ENCODE measurements at regions not wholly inside any gene's neighbourhood (a gene's known extent, or its start where the extent isn't known, plus 50 kb on each side); places are given as distances from the start of the nearest gene placed in this dataset.

GRCh38 chr12:11446372-11446771, 51.0 kb upstream of the PRB2 start:
- H3K27ac ChIP-seq, result no peak overlapping the region

GRCh38 chr12:11457996-11458645, 62.8 kb upstream of the PRB2 start:
- ATAC-seq (no peak), DNase-seq (no peak)
- TF ChIP-seq CTCF (IDR thresholded peaks at IDR 0.05), result no peak
- Histone ChIP-seq H3K27ac (no peak overlapping the region), H3K36me3 (no peaks in the 10 kb centered on the region), H3K27me3 (no peaks in the 10 kb centered on the region), H3K4me1 (no peaks in the 10 kb centered on the region), H3K4me3 (no peak overlapping the region), H3K9me3 (no peaks in the 10 kb centered on the region)
- intact Hi-C loops (cut with DNase I), result no loop called here

More at GRCh38 chr12:11446372-11446771, 51.0 kb upstream of the PRB2 start:
- ATAC-seq (no peak), DNase-seq (no peak)
- no peak for TF ChIP-seq CTCF (IDR thresholded peaks at IDR 0.05)
- Histone ChIP-seq H3K27me3 (no peaks in the 10 kb centered on the region), H3K36me3 (no peaks in the 10 kb centered on the region), H3K4me1 (no peaks in the 10 kb centered on the region), H3K4me3 (no peak overlapping the region), H3K9me3 (no peaks in the 10 kb centered on the region)
- intact Hi-C loops (cut with DNase I), result no loop called here

GRCh38 chr12:11460343-11461023, 65.1 kb upstream of the PRB2 start:
- H3K36me3 ChIP-seq, result no peaks in the 10 kb centered on the region
- ATAC-seq, result no peak
- no peak overlapping the region for H3K27ac ChIP-seq
- no peak for TF ChIP-seq CTCF (IDR thresholded peaks at IDR 0.05)
- no peak for DNase-seq
- H3K27me3 ChIP-seq, result no peaks in the 10 kb centered on the region
- H3K4me1 ChIP-seq, result no peaks in the 10 kb centered on the region
- H3K9me3 ChIP-seq, result no peaks in the 10 kb centered on the region
- no peak overlapping the region for H3K4me3 ChIP-seq
- intact Hi-C loops (cut with DNase I), result no loop called here

GRCh38 chr12:11461433-11461832, 66.1 kb upstream of the PRB2 start:
- no peak for DNase-seq
- intact Hi-C loops (cut with DNase I), result no loop called here
- H3K4me1 ChIP-seq, result no peaks in the 10 kb centered on the region

GRCh38 chr12:11477110-11477509, 81.7 kb upstream of the PRB2 start:
- Histone ChIP-seq H3K4me3 (no peak overlapping the region), H3K27ac (no peak overlapping the region), H3K4me1 (no peaks in the 10 kb centered on the region), H3K9me3 (no peaks in the 10 kb centered on the region), H3K36me3 (no peaks in the 10 kb centered on the region), H3K27me3 (no peaks in the 10 kb centered on the region)
- intact Hi-C loops (cut with DNase I), result no loop called here
- no peak for TF ChIP-seq CTCF (IDR thresholded peaks at IDR 0.05)
- DNase-seq, result no peak
- no peak for ATAC-seq

More at GRCh38 chr12:11461433-11461832, 66.1 kb upstream of the PRB2 start:
- no peaks in the 10 kb centered on the region for H3K9me3 ChIP-seq
- ATAC-seq, result no peak
- no peak for TF ChIP-seq CTCF (IDR thresholded peaks at IDR 0.05)
- H3K27me3 ChIP-seq, result no peaks in the 10 kb centered on the region
- H3K27ac ChIP-seq, result no peak overlapping the region
- no peak overlapping the region for H3K4me3 ChIP-seq
- no peaks in the 10 kb centered on the region for H3K36me3 ChIP-seq
